Retina (tissue), 1 donor: ENCODE measurements at regions not wholly inside any gene's neighbourhood (a gene's known extent, or its start where the extent isn't known, plus 50 kb on each side); places are given as distances from the start of the nearest gene placed in this dataset.
"Not testable (repeated sequence)": the region's sequence is repeated elsewhere in the genome, so short reads cannot be mapped to it uniquely, and the experiment has no call there.

ENCODE experiments used
- DNase-seq: peaks from one replicate; pipeline ENCODE4 v3.0.0-alpha.2; 2016

GRCh38 chr21:34220556-34221195 lies 143.1 kb upstream of the KCNE2 start:
- no peak for DNase-seq

GRCh38 chr21:34221331-34222030 lies 142.3 kb upstream of the KCNE2 start:
- DNase-seq = no peak

GRCh38 chr21:34222031-34222335 lies 141.8 kb upstream of the KCNE2 start:
- no peak for DNase-seq

GRCh38 chr21:34223376-34223775 lies 140.4 kb upstream of the KCNE2 start:
- no peak for DNase-seq

- no peak for DNase-seq
These were observed 136.4 kb upstream of the KCNE2 start for GRCh38 chr21:34227386-34227852.

- DNase-seq = no peak
These were observed 135.0 kb upstream of the KCNE2 start for GRCh38 chr21:34228792-34229191.

GRCh38 chr21:34229353-34229752 lies 134.5 kb upstream of the KCNE2 start:
- DNase-seq = no peak

GRCh38 chr21:34233741-34234140 lies 130.1 kb upstream of the KCNE2 start:
- DNase-seq = not testable (repeated sequence)

- no peak for DNase-seq
These were observed 128.3 kb upstream of the KCNE2 start for GRCh38 chr21:34235514-34235913.

GRCh38 chr21:34242973-34243372 lies 120.8 kb upstream of the KCNE2 start:
- DNase-seq = no peak

- no peak for DNase-seq
These were observed 120.2 kb upstream of the KCNE2 start for GRCh38 chr21:34243562-34243961.

GRCh38 chr21:34252751-34253150 lies 111.1 kb upstream of the KCNE2 start:
- DNase-seq = no peak

- no peak for DNase-seq
These were observed 108.7 kb upstream of the KCNE2 start for GRCh38 chr21:34255073-34255472.

- no peak for DNase-seq
These were observed 103.4 kb upstream of the KCNE2 start for GRCh38 chr21:34260277-34261008.

- no peak for DNase-seq
These were observed 101.9 kb upstream of the KCNE2 start for GRCh38 chr21:34261841-34262468.

- no peak for DNase-seq
These were observed 101.3 kb upstream of the KCNE2 start for GRCh38 chr21:34262469-34262845.

- no peak for DNase-seq
These were observed 100.2 kb upstream of the KCNE2 start for GRCh38 chr21:34263629-34264028.

GRCh38 chr21:34266351-34266750 lies 97.5 kb upstream of the KCNE2 start:
- DNase-seq = no peak

GRCh38 chr21:34268493-34268892 lies 95.3 kb upstream of the KCNE2 start:
- no peak for DNase-seq

GRCh38 chr21:34270411-34270810 lies 93.4 kb upstream of the KCNE2 start:
- no peak for DNase-seq

GRCh38 chr21:34271189-34271851 lies 92.5 kb upstream of the KCNE2 start:
- DNase-seq = no peak

GRCh38 chr21:34272321-34272720 lies 91.5 kb upstream of the KCNE2 start:
- DNase-seq = no peak

GRCh38 chr21:34274001-34274400 lies 89.8 kb upstream of the KCNE2 start:
- DNase-seq = no peak
